Liver (tissue), 8 donors: ENCODE measurements at regions not wholly inside any gene's neighbourhood (a gene's known extent, or its start where the extent isn't known, plus 50 kb on each side); places are given as distances from the start of the nearest gene placed in this dataset.

Source experiments
- DNase-seq: peaks from one replicate; pipeline ENCODE4 v3.0.0-alpha.2; 2017; ENCODE audit warnings: low spot score
- H3K27ac ChIP-seq, 2 donors: one replicate each; pipeline ENCODE4 v1.7.0; 2013; ENCODE audit warnings: inconsistent platforms in 2 of 2, low read length in 2 of 2, control low read depth in 1 of 2, low read depth in 1 of 2, mild to moderate bottlenecking in 1 of 2
- H3K27me3 ChIP-seq, 4 donors: one replicate each; pipeline versions ENCODE4 v1.6.1 to v1.7.0; 2013; ENCODE audit warnings: low read length in 3 of 4, inconsistent platforms in 1 of 4, mild to moderate bottlenecking in 1 of 4, moderate library complexity in 1 of 4; ENCODE audit not compliant: control insufficient read depth in 4 of 4, insufficient read depth in 4 of 4
- H3K36me3 ChIP-seq, 4 donors: one replicate each; pipeline versions ENCODE4 v1.6.1 to v1.7.0; 2013; ENCODE audit warnings: low read length in 3 of 4, mild to moderate bottlenecking in 3 of 4, low read depth in 1 of 4, moderate library complexity in 1 of 4; ENCODE audit not compliant: control insufficient read depth in 4 of 4, insufficient read depth in 3 of 4
- H3K4me1 ChIP-seq, 4 donors: one replicate each; pipeline versions ENCODE4 v1.6.1 to v1.7.0; 2013; ENCODE audit warnings: low read length in 3 of 4, mild to moderate bottlenecking in 3 of 4, moderate library complexity in 1 of 4; ENCODE audit not compliant: control insufficient read depth in 4 of 4, insufficient read depth in 4 of 4
- H3K4me3 ChIP-seq, 3 donors: one replicate each; pipeline versions ENCODE4 v1.6.1 to v1.7.0; 2013; ENCODE audit warnings: low read length in 3 of 3, control low read depth in 1 of 3, low read depth in 1 of 3, mild to moderate bottlenecking in 1 of 3
- H3K9ac ChIP-seq, 2 donors: one replicate each; pipeline ENCODE4 v1.7.0; 2013; ENCODE audit warnings: low read length in 2 of 2, mild to moderate bottlenecking in 2 of 2, moderate library complexity in 2 of 2, control low read depth in 1 of 2, low read depth in 1 of 2
- H3K9me3 ChIP-seq, 4 donors: one replicate each; pipeline versions ENCODE4 v1.6.1 to v1.7.0; 2013; ENCODE audit warnings: low read length in 3 of 4; ENCODE audit not compliant: control insufficient read depth in 4 of 4
- ATF3 ChIP-seq: IDR thresholded peaks from 2 replicates; pipeline ENCODE4 v1.6.1; 2016; ENCODE audit warnings: antibody characterized with exemption
- EGR1 ChIP-seq, 2 donors: IDR thresholded peaks; 2 replicates each; pipeline ENCODE4 v1.6.1; 2016 to 2018; ENCODE audit warnings: antibody characterized with exemption in 2 of 2, low read depth in 2 of 2
- FOXA1 ChIP-seq: IDR thresholded peaks from 2 replicates; pipeline ENCODE4 v1.6.1; 2016; ENCODE audit warnings: antibody characterized with exemption
- GABPA ChIP-seq, 2 donors: IDR thresholded peaks in 1 of 2; conservative IDR thresholded peaks in 1 of 2; 2 replicates each; pipeline ENCODE4 v1.6.1; 2016; ENCODE audit warnings: antibody characterized with exemption in 2 of 2, mild to moderate bottlenecking in 1 of 2, moderate library complexity in 1 of 2
- HNF4A ChIP-seq, 2 donors: conservative IDR thresholded peaks; 2 replicates each; pipeline ENCODE4 v1.6.1; 2016; ENCODE audit warnings: antibody characterized with exemption in 2 of 2, mild to moderate bottlenecking in 2 of 2
- HNF4G ChIP-seq: IDR thresholded peaks from 2 replicates; pipeline ENCODE4 v1.6.1; 2016; ENCODE audit warnings: antibody characterized with exemption
- NR2F2 ChIP-seq: IDR thresholded peaks from 2 replicates; pipeline ENCODE4 v1.6.1; 2016; ENCODE audit warnings: antibody characterized with exemption
- RAD21 ChIP-seq, 2 donors: IDR thresholded peaks; 2 replicates each; pipeline ENCODE4 v1.6.1; 2016; ENCODE audit warnings: antibody characterized with exemption in 2 of 2, mild to moderate bottlenecking in 2 of 2
- REST ChIP-seq: IDR thresholded peaks from 2 replicates; pipeline ENCODE4 v1.6.1; 2016; ENCODE audit warnings: antibody characterized with exemption, mild to moderate bottlenecking
- RXRA ChIP-seq, 2 donors: IDR thresholded peaks; 2 replicates each; pipeline ENCODE4 v1.6.1; 2017 to 2018; ENCODE audit warnings: antibody characterized with exemption in 2 of 2, mild to moderate bottlenecking in 1 of 2
- SP1 ChIP-seq: IDR thresholded peaks from 2 replicates; pipeline ENCODE4 v1.6.1; 2018; ENCODE audit warnings: antibody characterized with exemption, mild to moderate bottlenecking
- TAF1 ChIP-seq: conservative IDR thresholded peaks from 2 replicates; pipeline ENCODE4 v1.6.1; 2016; ENCODE audit warnings: antibody characterized with exemption, mild to moderate bottlenecking
- YY1 ChIP-seq: IDR thresholded peaks from 2 replicates; pipeline ENCODE4 v1.6.1; 2016; ENCODE audit warnings: antibody characterized with exemption, mild to moderate bottlenecking
- WGBS: extraction: QIAGEN DNeasy Blood & Tissue Kit; methylation state at CpG from one replicate; pipeline ENCODE4 v1.1.7; 2013; 5-methylcytosine and 5-hydroxymethylcytosine counted together
- TF ChIP-seq, protein P1 (sequence below): fragments of 150-350 bp; IDR thresholded peaks from 2 replicates; pipeline ENCODE4 v1.5.1; 2017; ENCODE audit warnings: improper control_type of control experiment, low read depth, low read length; ENCODE audit not compliant: missing input control
- TF ChIP-seq, protein P2 (sequence below): IDR thresholded peaks from 2 replicates; pipeline ENCODE4 v1.6.1; 2016; ENCODE audit warnings: antibody characterized with exemption
- donor health status: healthy.
- donor health status: healthy.
- donor health status: healthy.
- donor health status: healthy.
- donor health status: healthy.

GRCh38 chr16:73190688-73191659 lies 143.0 kb upstream of the ZFHX3 start:
- no peaks in the 10 kb centered on the region for H3K4me1 ChIP-seq
- 82% methylated on average over 19 of the region's 19 CpGs for WGBS
- no peaks in the 10 kb centered on the region for H3K27me3 ChIP-seq
- H3K27ac ChIP-seq: no peak overlapping the region
- no peak for DNase-seq
- H3K4me3 ChIP-seq: no peak overlapping the region
- H3K9ac ChIP-seq: no peak overlapping the region
- H3K9me3 ChIP-seq: no peaks in the 10 kb centered on the region
- H3K36me3 ChIP-seq: no peaks in the 10 kb centered on the region
- TF ChIP-seq RAD21 (IDR thresholded peaks at IDR 0.05): no peak
- TF ChIP-seq HNF4G: no peak
- no peak for TF ChIP-seq NR2F2
- TF ChIP-seq, protein P1, sequence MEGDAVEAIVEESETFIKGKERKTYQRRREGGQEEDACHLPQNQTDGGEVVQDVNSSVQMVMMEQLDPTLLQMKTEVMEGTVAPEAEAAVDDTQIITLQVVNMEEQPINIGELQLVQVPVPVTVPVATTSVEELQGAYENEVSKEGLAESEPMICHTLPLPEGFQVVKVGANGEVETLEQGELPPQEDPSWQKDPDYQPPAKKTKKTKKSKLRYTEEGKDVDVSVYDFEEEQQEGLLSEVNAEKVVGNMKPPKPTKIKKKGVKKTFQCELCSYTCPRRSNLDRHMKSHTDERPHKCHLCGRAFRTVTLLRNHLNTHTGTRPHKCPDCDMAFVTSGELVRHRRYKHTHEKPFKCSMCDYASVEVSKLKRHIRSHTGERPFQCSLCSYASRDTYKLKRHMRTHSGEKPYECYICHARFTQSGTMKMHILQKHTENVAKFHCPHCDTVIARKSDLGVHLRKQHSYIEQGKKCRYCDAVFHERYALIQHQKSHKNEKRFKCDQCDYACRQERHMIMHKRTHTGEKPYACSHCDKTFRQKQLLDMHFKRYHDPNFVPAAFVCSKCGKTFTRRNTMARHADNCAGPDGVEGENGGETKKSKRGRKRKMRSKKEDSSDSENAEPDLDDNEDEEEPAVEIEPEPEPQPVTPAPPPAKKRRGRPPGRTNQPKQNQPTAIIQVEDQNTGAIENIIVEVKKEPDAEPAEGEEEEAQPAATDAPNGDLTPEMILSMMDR: no peak
- no peak for TF ChIP-seq REST
- TF ChIP-seq HNF4A (conservative IDR thresholded peaks at IDR 0.05): no peak
- no peak for TF ChIP-seq RXRA (IDR thresholded peaks at IDR 0.05)
- TF ChIP-seq EGR1 (IDR thresholded peaks at IDR 0.05; ENCODE audit: low read depth in 2 of 2): no peak
- no peak for TF ChIP-seq GABPA (IDR thresholded peaks at IDR 0.05 in 1 of 2, conservative IDR thresholded peaks at IDR 0.05 in 1 of 2)
- no peak for TF ChIP-seq FOXA1
- TF ChIP-seq, protein P2, sequence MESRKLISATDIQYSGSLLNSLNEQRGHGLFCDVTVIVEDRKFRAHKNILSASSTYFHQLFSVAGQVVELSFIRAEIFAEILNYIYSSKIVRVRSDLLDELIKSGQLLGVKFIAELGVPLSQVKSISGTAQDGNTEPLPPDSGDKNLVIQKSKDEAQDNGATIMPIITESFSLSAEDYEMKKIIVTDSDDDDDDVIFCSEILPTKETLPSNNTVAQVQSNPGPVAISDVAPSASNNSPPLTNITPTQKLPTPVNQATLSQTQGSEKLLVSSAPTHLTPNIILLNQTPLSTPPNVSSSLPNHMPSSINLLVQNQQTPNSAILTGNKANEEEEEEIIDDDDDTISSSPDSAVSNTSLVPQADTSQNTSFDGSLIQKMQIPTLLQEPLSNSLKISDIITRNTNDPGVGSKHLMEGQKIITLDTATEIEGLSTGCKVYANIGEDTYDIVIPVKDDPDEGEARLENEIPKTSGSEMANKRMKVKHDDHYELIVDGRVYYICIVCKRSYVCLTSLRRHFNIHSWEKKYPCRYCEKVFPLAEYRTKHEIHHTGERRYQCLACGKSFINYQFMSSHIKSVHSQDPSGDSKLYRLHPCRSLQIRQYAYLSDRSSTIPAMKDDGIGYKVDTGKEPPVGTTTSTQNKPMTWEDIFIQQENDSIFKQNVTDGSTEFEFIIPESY: no peak
- TF ChIP-seq YY1: no peak
- TF ChIP-seq TAF1: no peak

GRCh38 chr16:73190256-73190655 lies 142.3 kb upstream of the ZFHX3 start:
- Histone ChIP-seq H3K27me3 (no peaks in the 10 kb centered on the region), H3K4me3 (no peak overlapping the region), H3K9ac (no peak overlapping the region), H3K27ac (no peak overlapping the region), H3K9me3 (no peaks in the 10 kb centered on the region), H3K36me3 (no peaks in the 10 kb centered on the region), H3K4me1 (no peaks in the 10 kb centered on the region)
- no peak for DNase-seq
- WGBS: 92% methylated on average over 2 of the region's 2 CpGs
- TF ChIP-seq YY1 (no peak), SP1 (no peak), HNF4A (conservative IDR thresholded peaks at IDR 0.05) (no peak), REST (no peak), ATF3 (no peak)
- TF ChIP-seq, protein P1: no peak
